ENCODE measurements at regions not wholly inside any gene's neighbourhood (a gene's known extent, or its start where the extent isn't known, plus 50 kb on each side); places are given as distances from the start of the nearest gene placed in this dataset.

DNA sequence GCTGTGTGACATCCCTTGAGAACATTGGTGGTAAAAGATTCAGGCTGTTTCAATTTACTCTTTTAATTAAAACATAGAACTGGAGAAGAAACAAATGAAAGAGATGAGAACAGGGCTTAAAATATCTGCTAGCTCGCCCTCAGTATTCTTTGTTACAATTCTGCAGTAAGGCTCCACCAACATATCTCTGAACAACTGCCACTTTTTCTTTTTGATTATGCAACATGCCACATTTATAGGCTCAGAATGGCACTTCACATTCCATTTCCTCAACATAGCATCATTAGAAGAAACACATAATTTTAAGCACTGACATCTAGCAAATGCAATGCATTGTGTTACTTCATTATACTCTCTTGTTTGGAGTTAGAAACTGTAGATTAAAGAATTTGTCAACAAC, 1315.2 kb downstream of the LRFN5 start:
- Histone ChIP-seq H3K9me3 (ENCODE audit: control insufficient read depth, insufficient read depth, low read length) (no peaks in the 10 kb centered on the region), H3K27ac (ENCODE audit: low read depth, low read length) (no peak overlapping the region), H3K4me3 (ENCODE audit: low read depth, low read length) (no peak overlapping the region), H3K27me3 (ENCODE audit: control insufficient read depth, insufficient read depth, low read length) (no peaks in the 10 kb centered on the region)
- CTCF ChIA-PET, result no interaction called here
- TF ChIP-seq, protein P1, sequence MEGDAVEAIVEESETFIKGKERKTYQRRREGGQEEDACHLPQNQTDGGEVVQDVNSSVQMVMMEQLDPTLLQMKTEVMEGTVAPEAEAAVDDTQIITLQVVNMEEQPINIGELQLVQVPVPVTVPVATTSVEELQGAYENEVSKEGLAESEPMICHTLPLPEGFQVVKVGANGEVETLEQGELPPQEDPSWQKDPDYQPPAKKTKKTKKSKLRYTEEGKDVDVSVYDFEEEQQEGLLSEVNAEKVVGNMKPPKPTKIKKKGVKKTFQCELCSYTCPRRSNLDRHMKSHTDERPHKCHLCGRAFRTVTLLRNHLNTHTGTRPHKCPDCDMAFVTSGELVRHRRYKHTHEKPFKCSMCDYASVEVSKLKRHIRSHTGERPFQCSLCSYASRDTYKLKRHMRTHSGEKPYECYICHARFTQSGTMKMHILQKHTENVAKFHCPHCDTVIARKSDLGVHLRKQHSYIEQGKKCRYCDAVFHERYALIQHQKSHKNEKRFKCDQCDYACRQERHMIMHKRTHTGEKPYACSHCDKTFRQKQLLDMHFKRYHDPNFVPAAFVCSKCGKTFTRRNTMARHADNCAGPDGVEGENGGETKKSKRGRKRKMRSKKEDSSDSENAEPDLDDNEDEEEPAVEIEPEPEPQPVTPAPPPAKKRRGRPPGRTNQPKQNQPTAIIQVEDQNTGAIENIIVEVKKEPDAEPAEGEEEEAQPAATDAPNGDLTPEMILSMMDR (IDR thresholded peaks at IDR 0.05; ENCODE audit: low read depth, low read length), result no peak
- POLR2A ChIA-PET, result no interaction called here
- DNase-seq (ENCODE audit: low read depth, low spot score), result no peak

DNA sequence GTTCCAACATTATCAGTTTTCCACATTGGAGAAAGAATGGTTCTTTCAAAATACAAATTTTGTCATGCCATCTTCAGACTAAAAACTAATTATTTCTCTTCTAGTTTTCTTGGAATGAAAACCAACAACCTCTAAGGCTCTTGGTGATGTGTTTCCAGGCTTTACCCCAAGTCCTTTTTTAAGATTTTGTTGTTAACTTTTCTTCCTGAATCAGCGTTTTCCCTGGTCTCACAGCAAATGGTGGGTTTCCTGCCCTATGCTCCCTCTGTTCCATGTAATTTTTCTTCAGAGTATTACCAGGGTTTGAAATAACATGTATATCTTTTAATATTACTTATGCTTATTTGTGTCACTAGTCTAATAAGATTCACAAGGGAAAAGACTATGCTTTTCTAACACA, 1311.9 kb downstream of the LRFN5 start:
- no peak for DNase-seq (ENCODE audit: low read depth, low spot score)
- ChIA-PET POLR2A (no interaction called here), CTCF (no interaction called here)
- TF ChIP-seq, protein P1 (IDR thresholded peaks at IDR 0.05; ENCODE audit: low read depth, low read length), result no peak
- Histone ChIP-seq H3K27ac (ENCODE audit: low read depth, low read length) (no peak overlapping the region), H3K9me3 (ENCODE audit: control insufficient read depth, insufficient read depth, low read length) (no peaks in the 10 kb centered on the region), H3K4me3 (ENCODE audit: low read depth, low read length) (no peak overlapping the region), H3K27me3 (ENCODE audit: control insufficient read depth, insufficient read depth, low read length) (no peaks in the 10 kb centered on the region)

DNA sequence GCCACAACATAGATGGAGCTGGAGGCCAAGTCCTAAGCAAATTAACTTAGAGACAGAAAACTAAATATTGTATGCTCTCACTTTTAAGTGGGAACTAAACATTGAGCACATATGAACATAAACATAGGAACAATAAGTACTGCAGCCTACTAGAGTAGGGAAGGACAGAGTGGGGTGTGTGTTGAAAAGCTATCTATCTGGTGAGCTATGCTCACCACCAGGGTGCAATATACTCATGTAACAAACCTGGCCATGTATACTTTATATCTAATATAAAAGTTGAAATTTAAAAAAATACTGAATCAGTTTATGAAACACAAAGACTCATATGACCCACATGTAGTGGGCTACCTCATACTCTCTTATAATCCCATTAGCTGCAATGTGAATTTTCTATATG, 1305.0 kb downstream of the LRFN5 start:
- Histone ChIP-seq H3K27me3 (ENCODE audit: control insufficient read depth, insufficient read depth, low read length) (no peaks in the 10 kb centered on the region), H3K4me3 (ENCODE audit: low read depth, low read length) (no peak overlapping the region), H3K9me3 (ENCODE audit: control insufficient read depth, insufficient read depth, low read length) (no peaks in the 10 kb centered on the region), H3K27ac (ENCODE audit: low read depth, low read length) (no peak overlapping the region)
- ChIA-PET POLR2A (no interaction called here), CTCF (interaction anchor here (0.8 to 1.7 kb wide), 2 partner anchors 94 to 240 kb away, joined by 3 to 7 read pairs; no protein-coding TSS in a partner anchor)
- TF ChIP-seq, protein P1 (IDR thresholded peaks at IDR 0.05; ENCODE audit: low read depth, low read length), result peak; percentile 49
- no peak for DNase-seq (ENCODE audit: low read depth, low spot score)

DNA sequence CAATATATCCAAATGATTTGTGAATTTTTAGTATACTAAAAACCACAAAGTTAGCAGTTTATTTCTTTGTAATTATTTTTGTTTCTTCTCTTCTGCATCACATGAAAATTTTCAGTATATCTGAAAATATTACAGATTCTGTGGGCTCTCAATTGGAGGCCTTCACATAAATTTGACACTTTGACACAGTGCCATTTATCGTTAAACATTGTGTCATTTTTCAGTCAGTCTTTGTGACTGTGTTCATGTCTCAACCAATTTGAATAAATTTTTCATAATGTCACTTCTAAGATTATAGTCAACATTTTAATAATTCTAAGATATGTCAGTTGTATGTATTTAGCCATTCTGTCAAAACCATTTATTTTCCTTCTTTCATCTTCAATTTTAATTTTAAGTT, 1303.0 kb downstream of the LRFN5 start:
- DNase-seq (ENCODE audit: low read depth, low spot score), result no peak
- POLR2A ChIA-PET, result no interaction called here
- Histone ChIP-seq H3K27me3 (ENCODE audit: control insufficient read depth, insufficient read depth, low read length) (no peaks in the 10 kb centered on the region), H3K9me3 (ENCODE audit: control insufficient read depth, insufficient read depth, low read length) (no peaks in the 10 kb centered on the region), H3K4me3 (ENCODE audit: low read depth, low read length) (no peak overlapping the region), H3K27ac (ENCODE audit: low read depth, low read length) (no peak overlapping the region)
- CTCF ChIA-PET, result no interaction called here
- TF ChIP-seq, protein P1 (IDR thresholded peaks at IDR 0.05; ENCODE audit: low read depth, low read length), result no peak

DNA sequence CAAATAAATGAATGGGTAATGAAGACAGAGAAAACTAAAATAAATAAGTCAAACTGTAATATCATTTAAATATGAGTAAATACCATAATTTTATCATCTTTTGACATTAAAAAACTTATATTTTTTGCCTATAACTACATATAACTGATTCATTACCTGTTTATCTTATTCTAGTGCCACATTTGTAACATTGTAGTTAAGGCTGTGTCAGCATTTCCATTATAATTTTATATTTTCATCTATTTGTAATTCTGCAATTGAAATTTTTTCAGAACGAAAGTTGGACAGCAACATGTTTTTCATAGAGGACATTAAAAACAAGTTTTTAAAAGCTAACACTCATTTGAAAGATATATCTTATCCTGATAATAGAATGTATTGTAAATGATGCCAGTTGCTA, 1286.5 kb downstream of the LRFN5 start:
- CTCF ChIA-PET, result no interaction called here
- TF ChIP-seq, protein P1 (IDR thresholded peaks at IDR 0.05; ENCODE audit: low read depth, low read length), result no peak
- no peak for DNase-seq (ENCODE audit: low read depth, low spot score)
- Histone ChIP-seq H3K9me3 (ENCODE audit: control insufficient read depth, insufficient read depth, low read length) (no peaks in the 10 kb centered on the region), H3K27ac (ENCODE audit: low read depth, low read length) (no peak overlapping the region), H3K4me3 (ENCODE audit: low read depth, low read length) (no peak overlapping the region), H3K27me3 (ENCODE audit: control insufficient read depth, insufficient read depth, low read length) (no peaks in the 10 kb centered on the region)
- POLR2A ChIA-PET, result no interaction called here

Data from AG04450 (cell line).